CD14-positive monocyte (primary cell): ENCODE measurements at regions not wholly inside any gene's neighbourhood (a gene's known extent, or its start where the extent isn't known, plus 50 kb on each side); places are given as distances from the start of the nearest gene placed in this dataset.

Source experiments
- DNase-seq, 3 donors: peaks; one replicate each; pipeline ENCODE4 v3.0.0-alpha.2; 2011 to 2022
- H2AFZ ChIP-seq: 2 replicates; pipeline ENCODE4 v1.6.0; 2012; ENCODE audit warnings: mild to moderate bottlenecking, low read depth, low read length, inconsistent platforms; ENCODE audit not compliant: insufficient read depth, poor library complexity, severe bottlenecking
- H3K27ac ChIP-seq, 2 donors: 1 replicate in 1 of 2; 2 replicates in 1 of 2; pipeline ENCODE4 v1.5.1; 2012 to 2013; ENCODE audit warnings: low read length in 2 of 2, control low read depth in 1 of 2, inconsistent platforms in 1 of 2, low read depth in 1 of 2, mild to moderate bottlenecking in 1 of 2
- H3K27me3 ChIP-seq, 2 donors: one replicate each; pipeline versions ENCODE4 v1.6.0 to v1.6.1; 2011 to 2013; ENCODE audit warnings: low read length in 2 of 2; ENCODE audit not compliant: control insufficient read depth in 2 of 2, insufficient read depth in 2 of 2
- H3K36me3 ChIP-seq, 2 donors: replicated peaks in 1 of 2; 1 replicate in 1 of 2; 2 replicates in 1 of 2; pipeline versions ENCODE4 v1.5.1 to v1.6.1; 2012 to 2013; ENCODE audit warnings: low read length in 2 of 2, control low read depth in 1 of 2, inconsistent platforms in 1 of 2, mild to moderate bottlenecking in 1 of 2; ENCODE audit not compliant: insufficient read depth in 2 of 2, control insufficient read depth in 1 of 2
- H3K4me1 ChIP-seq, 2 donors: 1 replicate in 1 of 2; 2 replicates in 1 of 2; pipeline versions ENCODE4 v1.5.1 to v1.6.1; 2012 to 2013; ENCODE audit warnings: low read length in 2 of 2, control low read depth in 1 of 2, inconsistent platforms in 1 of 2, mild to moderate bottlenecking in 1 of 2, moderate library complexity in 1 of 2; ENCODE audit not compliant: insufficient read depth in 2 of 2, control insufficient read depth in 1 of 2
- H3K4me2 ChIP-seq: replicated peaks from 2 replicates; pipeline ENCODE3; 2012; ENCODE audit warnings: low read length, moderate library complexity, mild to moderate bottlenecking; ENCODE audit not compliant: poor library complexity, severe bottlenecking; ENCODE audit errors: extremely low read depth
- H3K4me3 ChIP-seq, 3 experiments: fragments of 200-600 bp in 1 of 3; sonication (generic) in 1 of 3; replicated peaks in 1 of 3; 1 replicate in 2 of 3; 2 replicates in 1 of 3; pipeline ENCODE4 v1.5.1; 2011 to 2013; ENCODE audit warnings: low read length in 3 of 3, mild to moderate bottlenecking in 3 of 3, control low read depth in 2 of 3, low read depth in 2 of 3, inconsistent platforms in 1 of 3, moderate library complexity in 1 of 3
- H3K79me2 ChIP-seq: 2 replicates; pipeline ENCODE4 v1.6.0; 2012; ENCODE audit warnings: mild to moderate bottlenecking, control low read depth, inconsistent platforms, low read length, moderate library complexity; ENCODE audit not compliant: insufficient read depth
- H3K9ac ChIP-seq: 2 replicates; pipeline ENCODE4 v1.6.0; 2017; ENCODE audit warnings: low read length, mild to moderate bottlenecking; ENCODE audit not compliant: insufficient read depth, poor library complexity, severe bottlenecking
- H3K9me3 ChIP-seq, 2 donors: replicated peaks in 1 of 2; 1 replicate in 1 of 2; 2 replicates in 1 of 2; pipeline versions ENCODE4 v1.5.1 to v1.6.1; 2012 to 2013; ENCODE audit warnings: low read length in 2 of 2, control low read depth in 1 of 2; ENCODE audit not compliant: control insufficient read depth in 1 of 2, insufficient read depth in 1 of 2
- H4K20me1 ChIP-seq: 2 replicates; pipeline ENCODE4 v1.6.0; 2012; ENCODE audit warnings: mild to moderate bottlenecking, low read length, control low read depth, moderate library complexity; ENCODE audit not compliant: insufficient read depth
- H3K27ac Mint-ChIP-seq, 7 donors: one replicate each; pipeline ENCODE4 v1.8.0; 2020; ENCODE audit warnings: mild to moderate bottlenecking in 7 of 7, mixed read lengths in 7 of 7, moderate library complexity in 6 of 7, inconsistent platforms in 2 of 7
- H3K27me3 Mint-ChIP-seq, 3 donors: one replicate each; pipeline ENCODE4 v1.8.0; 2021 to 2022; ENCODE audit warnings: low read depth in 3 of 3, mild to moderate bottlenecking in 3 of 3, mixed read lengths in 3 of 3, moderate library complexity in 3 of 3, inconsistent platforms in 1 of 3
- H3K36me3 Mint-ChIP-seq, 2 donors: one replicate each; pipeline ENCODE4 v1.8.0; 2020; ENCODE audit warnings: mixed read lengths in 2 of 2, inconsistent platforms in 1 of 2, mild to moderate bottlenecking in 1 of 2
- H3K4me1 Mint-ChIP-seq: one replicate; pipeline ENCODE4 v1.8.0; 2020; ENCODE audit warnings: mild to moderate bottlenecking, mixed read lengths
- H3K4me3 Mint-ChIP-seq, 2 donors: one replicate each; pipeline ENCODE4 v1.8.0; 2020; ENCODE audit warnings: mild to moderate bottlenecking in 2 of 2, mixed read lengths in 2 of 2, moderate library complexity in 1 of 2
- H3K9me3 Mint-ChIP-seq, 7 donors: one replicate each; pipeline ENCODE4 v1.8.0; 2020 to 2022; ENCODE audit warnings: mixed read lengths in 7 of 7, mild to moderate bottlenecking in 6 of 7, moderate library complexity in 6 of 7, inconsistent platforms in 2 of 7
- WGBS: methylation state at CpG from one replicate; pipeline ENCODE4 v1.1.5; 2013; ENCODE audit warnings: missing lambda C conversion rate; ENCODE audit not compliant: insufficient coverage; 5-methylcytosine and 5-hydroxymethylcytosine counted together
- intact Hi-C, 2 donors: fragments of 100-400 bp; cut with micrococcal nuclease; formaldehyde crosslinking; loops; one replicate each; pipeline versions ENCODE4 v1.15.0 to v1.15.1; 2023
- TF ChIP-seq, protein P1 (sequence below): fragments of 200-600 bp; IDR thresholded peaks from one replicate; pipeline ENCODE4 v1.8.0; 2022; ENCODE audit warnings: antibody characterized with exemption, mild to moderate bottlenecking

DNA sequence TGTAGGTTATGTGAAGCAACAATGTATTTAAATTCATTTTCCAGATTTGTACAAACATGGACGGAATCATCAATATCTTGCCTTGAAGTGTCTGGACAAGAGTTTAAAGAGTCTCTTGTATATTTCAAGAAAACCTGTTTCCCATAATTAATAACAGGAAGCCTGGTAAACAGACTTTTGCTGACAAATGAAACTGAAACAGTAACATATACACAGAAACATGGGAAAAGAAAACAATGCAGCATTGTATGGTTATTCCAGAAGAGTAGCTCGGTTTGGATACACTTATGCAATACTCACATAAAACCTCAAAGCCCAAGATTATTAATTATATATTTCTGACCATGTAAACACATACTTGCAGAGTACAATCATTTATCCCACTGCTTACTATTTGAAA lies 265.5 kb downstream of the PTPRC start:
- Histone ChIP-seq H3K36me3 (peaks cover 9 to 12% of the 10 kb centered on the region in 2 donors), H3K9ac (no peak overlapping the region), H3K4me1 (peaks cover 0 to 10% of the 10 kb centered on the region in 2 donors), H3K4me2 (no peak overlapping the region), H3K4me3 (no peak overlapping the region), H3K27me3 (no peaks in the 10 kb centered on the region), H3K79me2 (peaks cover 67% of the 10 kb centered on the region), H4K20me1 (peaks cover 5% of the 10 kb centered on the region), H3K27ac (no peak overlapping the region), H3K9me3 (no peaks in the 10 kb centered on the region), H2AFZ (no peak overlapping the region)
- intact Hi-C loops = no loop called here
- no peak overlapping the region for H3K27ac Mint-ChIP-seq
- TF ChIP-seq, protein P1, sequence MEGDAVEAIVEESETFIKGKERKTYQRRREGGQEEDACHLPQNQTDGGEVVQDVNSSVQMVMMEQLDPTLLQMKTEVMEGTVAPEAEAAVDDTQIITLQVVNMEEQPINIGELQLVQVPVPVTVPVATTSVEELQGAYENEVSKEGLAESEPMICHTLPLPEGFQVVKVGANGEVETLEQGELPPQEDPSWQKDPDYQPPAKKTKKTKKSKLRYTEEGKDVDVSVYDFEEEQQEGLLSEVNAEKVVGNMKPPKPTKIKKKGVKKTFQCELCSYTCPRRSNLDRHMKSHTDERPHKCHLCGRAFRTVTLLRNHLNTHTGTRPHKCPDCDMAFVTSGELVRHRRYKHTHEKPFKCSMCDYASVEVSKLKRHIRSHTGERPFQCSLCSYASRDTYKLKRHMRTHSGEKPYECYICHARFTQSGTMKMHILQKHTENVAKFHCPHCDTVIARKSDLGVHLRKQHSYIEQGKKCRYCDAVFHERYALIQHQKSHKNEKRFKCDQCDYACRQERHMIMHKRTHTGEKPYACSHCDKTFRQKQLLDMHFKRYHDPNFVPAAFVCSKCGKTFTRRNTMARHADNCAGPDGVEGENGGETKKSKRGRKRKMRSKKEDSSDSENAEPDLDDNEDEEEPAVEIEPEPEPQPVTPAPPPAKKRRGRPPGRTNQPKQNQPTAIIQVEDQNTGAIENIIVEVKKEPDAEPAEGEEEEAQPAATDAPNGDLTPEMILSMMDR = no peak
- peaks cover 0 to 2% (median 0%) of the 10 kb centered on the region in 3 donors for H3K27me3 Mint-ChIP-seq
- peaks cover 12 to 16% of the 10 kb centered on the region in 2 donors for H3K36me3 Mint-ChIP-seq
- no peaks in the 10 kb centered on the region for H3K9me3 Mint-ChIP-seq
- H3K4me3 Mint-ChIP-seq = peak overlapping the region in 1 of 2 donors; percentile 35
- peaks cover 12% of the 10 kb centered on the region for H3K4me1 Mint-ChIP-seq
- no peak for DNase-seq
- WGBS = no CpG with 5 or more reads among the region's 2 CpGs

DNA sequence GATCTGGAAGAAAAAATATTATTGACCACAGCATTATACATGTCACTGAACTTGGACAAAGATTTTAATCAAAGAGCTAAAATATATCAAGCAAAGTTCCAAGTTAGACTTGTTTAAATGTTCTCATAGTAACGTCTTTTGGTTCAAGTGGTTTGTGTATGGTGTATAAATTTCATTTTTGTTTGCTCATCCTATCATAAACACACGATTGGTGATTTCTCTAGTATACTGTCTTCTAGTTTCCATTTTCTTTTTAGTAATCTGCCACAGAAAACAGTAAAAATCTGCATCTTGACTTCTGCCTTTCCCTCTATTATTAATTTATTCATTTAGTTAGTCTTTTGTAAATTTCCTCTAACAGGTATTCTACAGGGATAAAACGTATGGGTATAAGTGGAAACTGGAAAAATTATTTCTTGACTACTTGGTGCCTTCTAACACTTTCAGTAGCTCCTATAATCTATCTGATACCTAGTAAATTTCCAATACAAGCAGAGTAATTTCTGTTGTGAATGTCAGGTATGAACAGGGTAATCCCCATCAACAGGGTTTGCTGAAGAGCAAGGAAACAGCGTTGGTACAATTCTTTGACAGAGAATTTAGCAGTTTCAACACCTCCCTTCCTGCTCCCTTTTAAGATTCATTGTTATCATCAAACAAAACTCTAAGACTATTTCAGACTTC lies 268.0 kb downstream of the PTPRC start:
- Histone ChIP-seq H3K36me3 (no peaks in the 10 kb centered on the region), H3K4me3 (no peak overlapping the region), H4K20me1 (peaks cover 16% of the 10 kb centered on the region), H3K4me2 (no peak overlapping the region), H3K27me3 (no peaks in the 10 kb centered on the region), H3K27ac (no peak overlapping the region), H3K4me1 (peaks cover 0 to 10% of the 10 kb centered on the region in 2 donors), H3K9me3 (no peaks in the 10 kb centered on the region), H2AFZ (no peak overlapping the region), H3K79me2 (peaks cover 81% of the 10 kb centered on the region), H3K9ac (no peak overlapping the region)
- intact Hi-C loops = no loop called here
- Mint-ChIP-seq H3K4me3 (no peak overlapping the region), H3K36me3 (peaks cover 0 to 12% of the 10 kb centered on the region in 2 donors), H3K4me1 (peaks cover 12% of the 10 kb centered on the region), H3K27me3 (no peaks in the 10 kb centered on the region), H3K9me3 (peaks cover 0 to 8% (median 0%) of the 10 kb centered on the region in 7 donors), H3K27ac (no peak overlapping the region)
- DNase-seq = no peak
- WGBS = no CpG with 5 or more reads among the region's 4 CpGs
- TF ChIP-seq, protein P1 = no peak
